GM12878 (cell line): ENCODE measurements at regions not wholly inside any gene's neighbourhood (a gene's known extent, or its start where the extent isn't known, plus 50 kb on each side); places are given as distances from the start of the nearest gene placed in this dataset.

ENCODE experiments used
- ATF3 ChIP-seq: IDR thresholded peaks from 2 replicates; pipeline ENCODE4 v1.6.1; 2011; ENCODE audit warnings: low read depth, mild to moderate bottlenecking, low read length, moderate library complexity, borderline replicate concordance; ENCODE audit errors: extremely low read depth
- CREB1 ChIP-seq: IDR thresholded peaks from 2 replicates; pipeline ENCODE4 v1.6.1; 2012; ENCODE audit warnings: low read depth, mild to moderate bottlenecking, inconsistent platforms
- CTCF ChIP-seq, 3 experiments: IDR thresholded peaks in 2 of 3; conservative IDR thresholded peaks in 1 of 3; 2 replicates each; pipeline ENCODE4 v1.5.1; 2011; ENCODE audit warnings: low read depth in 3 of 3, low read length in 3 of 3, mild to moderate bottlenecking in 3 of 3, control low read depth in 2 of 3, moderate library complexity in 2 of 3, inconsistent platforms in 1 of 3, mixed read lengths in 1 of 3; ENCODE audit not compliant: control insufficient read depth in 2 of 3, insufficient read depth in 1 of 3; ENCODE audit errors: extremely low read depth in 1 of 3
- JUNB ChIP-seq: IDR thresholded peaks from 2 replicates; pipeline ENCODE4 v1.6.1; 2016; ENCODE audit warnings: antibody characterized with exemption, mild to moderate bottlenecking
- LARP7 ChIP-seq: fragments of 450-650 bp; IDR thresholded peaks from 2 replicates; pipeline ENCODE4 v1.6.1; 2017; ENCODE audit warnings: mild to moderate bottlenecking
- MAX ChIP-seq: IDR thresholded peaks from 2 replicates; pipeline ENCODE4 v1.6.1; 2012; ENCODE audit warnings: low read depth, low read length, improper control_type of control experiment
- MLLT1 ChIP-seq: fragments of 450-650 bp; IDR thresholded peaks from 2 replicates; pipeline ENCODE4 v1.6.1; 2016; ENCODE audit warnings: mild to moderate bottlenecking
- MYB ChIP-seq: fragments of 150-350 bp; IDR thresholded peaks from 2 replicates; pipeline ENCODE4 v1.6.1; 2014; ENCODE audit warnings: mild to moderate bottlenecking, low read depth, low read length, borderline replicate concordance
- NBN ChIP-seq: fragments of 450-650 bp; IDR thresholded peaks from 2 replicates; pipeline ENCODE4 v1.6.1; 2016
- RELA ChIP-seq: fragments of 450-650 bp; IDR thresholded peaks from 2 replicates; pipeline ENCODE4 v1.8.0; 2014; ENCODE audit warnings: borderline replicate concordance; ENCODE audit not compliant: partially characterized antibody
- SIN3A ChIP-seq: IDR thresholded peaks from 2 replicates; pipeline ENCODE4 v1.6.1; 2012; ENCODE audit warnings: low read depth, low read length, improper control_type of control experiment
- ZBTB33 ChIP-seq: fragments of 450-650 bp; IDR thresholded peaks from 2 replicates; pipeline ENCODE4 v1.6.1; 2017; ENCODE audit warnings: mild to moderate bottlenecking
- ZNF207 ChIP-seq: fragments of 450-650 bp; IDR thresholded peaks from 2 replicates; pipeline ENCODE4 v1.6.1; 2014; ENCODE audit warnings: antibody characterized with exemption, mild to moderate bottlenecking, borderline replicate concordance
- ZNF274 ChIP-seq: IDR thresholded peaks from one replicate; pipeline ENCODE4 v1.8.0; 2011; ENCODE audit not compliant: insufficient read length, insufficient read depth

- TF ChIP-seq JUNB (no peak), ZNF274 (no peak), SIN3A (no peak), MLLT1 (no peak), CTCF (IDR thresholded peaks at IDR 0.05 in 2 of 3, conservative IDR thresholded peaks at IDR 0.05 in 1 of 3; ENCODE audit: control insufficient read depth in 2 of 3, extremely low read depth in 1 of 3, insufficient read depth in 1 of 3, low read depth in 3 of 3, low read length in 3 of 3) (no peak), ZBTB33 (no peak), LARP7 (no peak), ZNF207 (no peak), CREB1 (no peak), RELA (no peak), MYB (no peak), ATF3 (no peak), NBN (no peak), MAX (no peak)
These were observed 836.7 kb downstream of the SLITRK5 start for GRCh38 chr13:88507909-88508308.
